ENCODE measurements at regions not wholly inside any gene's neighbourhood (a gene's known extent, or its start where the extent isn't known, plus 50 kb on each side); places are given as distances from the start of the nearest gene placed in this dataset.

DNA sequence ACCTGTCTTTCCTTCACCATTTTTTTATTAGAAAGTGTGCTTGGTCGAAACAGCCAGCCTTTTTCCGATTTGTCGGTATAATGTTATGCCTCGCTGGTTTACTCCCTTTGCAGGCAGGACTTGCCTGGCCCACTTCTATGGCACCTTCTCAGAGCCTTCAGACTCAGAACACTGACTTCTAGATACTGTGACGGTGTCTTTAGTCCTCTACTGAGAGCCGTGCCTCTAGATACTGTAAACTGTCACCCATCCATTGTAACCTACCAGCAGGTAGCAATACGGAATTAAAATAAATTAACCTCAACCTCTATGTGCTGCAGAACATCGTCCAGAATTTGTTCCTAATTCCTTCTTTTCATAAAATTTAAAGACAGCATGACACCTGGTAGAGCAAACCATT, 247.7 kb upstream of the TTC14 start:
- DNase-seq = no peak
- WGBS, 2 donors = 88 to 89% methylated on average over 8 of the region's 8 CpGs
- no peak for ATAC-seq
- H3K4me1 ChIP-seq = peaks cover 0 to 13% (median 7%) of the 10 kb centered on the region in 3 donors
- H3K4me3 ChIP-seq = no peak overlapping the region
- no peak overlapping the region for H3K27ac ChIP-seq
- no peaks in the 10 kb centered on the region for H3K36me3 ChIP-seq
- no peak for TF ChIP-seq CTCF (IDR thresholded peaks at IDR 0.05)
- FAIRE-seq = no peak
- H3K9me3 ChIP-seq = no peaks in the 10 kb centered on the region
- H3K27me3 ChIP-seq = no peaks in the 10 kb centered on the region
- intact Hi-C loops (cut with DNase I) = no loop called here

GRCh38 chr3:180358179-180358578, 243.8 kb upstream of the TTC14 start:
- ATAC-seq = peak in 1 of 4 donors; percentile 11
- TF ChIP-seq CTCF (IDR thresholded peaks at IDR 0.05) = no peak
- intact Hi-C loops (cut with DNase I) = no loop called here
- no peaks in the 10 kb centered on the region for H3K9me3 ChIP-seq
- no peak overlapping the region for H3K4me3 ChIP-seq
- H3K27ac ChIP-seq = peak overlapping the region in 1 of 4 donors; percentile 34
- no peaks in the 10 kb centered on the region for H3K36me3 ChIP-seq
- FAIRE-seq = no peak
- peaks cover 3 to 17% (median 7%) of the 10 kb centered on the region in 3 donors for H3K4me1 ChIP-seq
- H3K27me3 ChIP-seq = no peaks in the 10 kb centered on the region
- DNase-seq = no peak

DNA sequence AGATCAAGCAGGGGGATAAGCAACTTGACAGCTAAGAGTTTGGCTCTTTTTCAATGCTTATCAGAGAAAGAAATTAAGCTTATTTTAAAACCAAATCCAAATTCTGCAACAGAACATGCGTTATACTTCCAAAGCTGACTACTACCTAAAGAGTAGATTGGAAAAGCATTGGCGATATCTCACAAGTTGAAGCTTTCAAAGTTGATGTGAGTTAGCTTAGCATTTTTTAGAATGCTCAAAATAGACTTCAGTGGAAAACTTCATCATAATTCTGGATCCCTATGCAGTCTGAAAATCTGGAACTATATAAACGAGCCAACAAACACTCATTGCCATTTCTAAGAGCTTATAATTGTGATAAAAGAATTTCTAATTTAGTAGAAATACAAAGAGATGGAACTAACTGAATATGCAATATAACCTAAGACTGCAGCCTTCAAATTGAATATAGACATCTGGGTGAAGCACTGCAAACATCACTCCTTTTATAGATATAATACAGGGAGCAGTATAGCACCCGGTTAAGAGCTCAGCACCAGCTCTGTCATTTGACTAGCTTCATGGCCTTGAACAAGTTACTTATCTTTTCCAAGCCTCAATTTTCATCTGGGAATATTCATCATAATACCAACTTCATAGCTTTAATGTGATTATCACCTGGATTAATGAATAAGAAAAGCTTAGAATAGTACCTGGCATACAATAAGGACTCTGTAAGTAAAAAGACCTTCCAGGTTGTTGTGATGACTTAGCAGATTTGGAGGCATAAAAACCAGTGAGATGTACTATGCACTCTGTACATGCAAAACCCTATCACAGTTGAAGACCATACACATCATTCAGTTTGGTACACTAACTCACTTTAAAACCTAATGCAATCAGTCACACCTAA, 242.7 kb upstream of the TTC14 start:
- Histone ChIP-seq H3K36me3 (no peaks in the 10 kb centered on the region), H3K27me3 (no peaks in the 10 kb centered on the region), H3K9me3 (no peaks in the 10 kb centered on the region), H3K4me1 (peaks cover 3 to 17% (median 7%) of the 10 kb centered on the region in 3 donors), H3K4me3 (no peak overlapping the region), H3K27ac (peak overlapping the region in 1 of 4 donors; percentile 34)
- intact Hi-C loops (cut with DNase I) = no loop called here
- TF ChIP-seq CTCF (IDR thresholded peaks at IDR 0.05) = no peak
- ATAC-seq (peak; percentile 46 to 54 (median 52)), FAIRE-seq (no peak), DNase-seq (no peak)
- 37 to 45% methylated on average over 4 of the region's 4 CpGs for WGBS, 2 donors

DNA sequence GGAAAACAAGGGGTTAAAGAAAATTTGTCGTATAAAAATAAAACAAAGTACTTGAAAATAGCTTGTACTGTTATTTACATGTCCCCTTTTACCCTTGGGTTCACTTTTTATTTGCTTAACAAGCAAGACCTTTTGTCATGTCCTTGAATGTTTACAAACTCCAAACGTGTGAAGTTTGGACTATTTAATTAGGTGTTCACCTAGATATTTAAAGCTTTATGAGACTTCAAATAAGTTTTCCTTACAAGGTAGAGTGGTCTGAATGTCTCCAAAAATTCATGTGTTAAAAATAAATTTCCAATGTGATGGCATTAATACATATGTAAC, 242.0 kb upstream of the TTC14 start:
- intact Hi-C loops (cut with DNase I) = no loop called here
- WGBS, 2 donors = 3 to 9% methylated on average over 2 of the region's 2 CpGs
- peak; percentile 84 to 94 (median 87) for ATAC-seq
- FAIRE-seq = no peak
- no peak for TF ChIP-seq CTCF (IDR thresholded peaks at IDR 0.05)
- H3K27me3 ChIP-seq = no peaks in the 10 kb centered on the region
- H3K4me1 ChIP-seq = peaks cover 3 to 17% (median 7%) of the 10 kb centered on the region in 3 donors
- peak overlapping the region in 2 of 4 donors; percentile 2 to 40 for H3K27ac ChIP-seq
- H3K36me3 ChIP-seq = no peaks in the 10 kb centered on the region
- no peak for DNase-seq
- no peaks in the 10 kb centered on the region for H3K9me3 ChIP-seq
- H3K4me3 ChIP-seq = no peak overlapping the region

- ATAC-seq = no peak
- intact Hi-C loops (cut with DNase I) = no loop called here
- no peak for FAIRE-seq
These were observed 239.9 kb upstream of the TTC14 start for GRCh38 chr3:180362081-180362480.

More at GRCh38 chr3:180362081-180362480, 239.9 kb upstream of the TTC14 start:
- H3K27me3 ChIP-seq = no peaks in the 10 kb centered on the region
- no peak for TF ChIP-seq CTCF (IDR thresholded peaks at IDR 0.05)
- no peak overlapping the region for H3K27ac ChIP-seq
- no peak overlapping the region for H3K4me3 ChIP-seq
- DNase-seq = no peak
- H3K36me3 ChIP-seq = no peaks in the 10 kb centered on the region
- H3K9me3 ChIP-seq = no peaks in the 10 kb centered on the region
- H3K4me1 ChIP-seq = peaks cover 3 to 17% (median 7%) of the 10 kb centered on the region in 3 donors
